Transverse colon (tissue), 4 donors: ENCODE measurements at regions not wholly inside any gene's neighbourhood (a gene's known extent, or its start where the extent isn't known, plus 50 kb on each side); places are given as distances from the start of the nearest gene placed in this dataset.

Source experiments
- DNase-seq: peaks from one replicate; pipeline ENCODE4 v3.0.0-alpha.2; 2019
- H3K27ac ChIP-seq, 4 donors: fragments of 200-600 bp; sonication (generic); 2 replicates each; pipeline ENCODE4 v1.5.1; 2016 to 2018; ENCODE audit warnings: inconsistent platforms in 4 of 4
- H3K27me3 ChIP-seq: fragments of 200-600 bp; sonication (generic); 2 replicates; pipeline ENCODE4 v1.5.1; 2017; ENCODE audit warnings: inconsistent platforms
- H3K36me3 ChIP-seq, 4 donors: fragments of 200-600 bp; sonication (generic); 2 replicates each; pipeline ENCODE4 v1.5.1; 2017 to 2019; ENCODE audit warnings: inconsistent platforms in 4 of 4
- H3K4me1 ChIP-seq, 4 donors: fragments of 200-600 bp; sonication (generic); 2 replicates each; pipeline ENCODE4 v1.5.1; 2017 to 2020; ENCODE audit warnings: inconsistent platforms in 4 of 4
- H3K4me3 ChIP-seq, 4 donors: fragments of 200-600 bp; sonication (generic); 1 replicate in 1 of 4; 2 replicates in 3 of 4; pipeline versions ENCODE4 v1.5.1 to v1.6.1; 2017 to 2019; ENCODE audit warnings: inconsistent platforms in 4 of 4
- H3K9me3 ChIP-seq, 2 donors: fragments of 200-600 bp; sonication (generic); 2 replicates each; pipeline ENCODE4 v1.5.1; 2017 to 2019; ENCODE audit warnings: inconsistent platforms in 2 of 2
- EP300 ChIP-seq: sonication (generic); formaldehyde crosslinking; IDR thresholded peaks from one replicate; pipeline ENCODE4 v1.6.1; 2017; ENCODE audit warnings: antibody characterized with exemption, low read depth
- POLR2A ChIP-seq: fragments of 450-650 bp; IDR thresholded peaks from one replicate; pipeline ENCODE4 v1.6.1; 2016; ENCODE audit warnings: antibody characterized with exemption, mild to moderate bottlenecking, moderate library complexity
- POLR2AphosphoS5 ChIP-seq, 3 donors: sonication (generic); formaldehyde crosslinking; IDR thresholded peaks; one replicate each; pipeline ENCODE4 v1.6.1; 2016; ENCODE audit warnings: antibody characterized with exemption in 3 of 3
- WGBS, 2 donors: methylation state at CpG; one replicate each; pipeline ENCODE4 v1.1.5; 2018; ENCODE audit warnings: low coverage in 1 of 2; 5-methylcytosine and 5-hydroxymethylcytosine counted together
- in situ Hi-C, 4 donors: fragments of 200-750 bp; cut with MboI; loops; one replicate each; pipeline versions ENCODE4 v1.15.0 to v1.15.1; 2017; ENCODE audit warnings: low sequenced_read_pairs in 3 of 4, low pct_ligation_motif_present in 1 of 4, low pct_unique_long_range_greater_than_20kb in 1 of 4
- intact Hi-C: fragments of 100-400 bp; cut with DNase I; formaldehyde crosslinking; loops from one replicate; pipeline ENCODE4 v1.15.1; 2023; ENCODE audit warnings: low total_unique reads
- TF ChIP-seq, protein P1 (sequence below), 5 experiments: fragments of 200-600 bp in 3 of 5; fragments of 450-650 bp in 2 of 5; sonication (generic) in 3 of 5; IDR thresholded peaks; 1 replicate in 2 of 5; 2 replicates in 3 of 5; pipeline ENCODE4 v1.5.1; 2016 to 2017; ENCODE audit warnings: antibody characterized with exemption in 5 of 5, inconsistent platforms in 3 of 5, mild to moderate bottlenecking in 2 of 5, moderate library complexity in 1 of 5

DNA sequence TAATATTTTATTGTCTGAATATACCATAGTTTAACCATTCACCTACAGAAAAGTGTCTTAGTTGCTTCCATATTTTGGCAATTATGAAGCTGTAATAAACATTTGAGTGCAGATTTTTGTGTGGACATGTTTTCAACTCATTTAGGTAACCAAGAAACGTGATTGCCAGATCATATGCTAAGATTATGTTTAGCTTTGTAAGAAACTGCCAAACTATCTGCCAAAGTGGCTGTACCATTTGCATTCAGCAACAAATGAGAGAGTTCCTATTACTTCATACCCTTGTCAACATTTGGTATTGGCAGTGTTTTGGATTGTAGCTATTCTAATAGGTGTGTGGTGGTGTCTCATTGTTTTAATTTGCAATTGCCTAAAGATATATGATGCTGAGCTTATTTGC is 233.5 kb downstream of the TMEM26 start:
- Histone ChIP-seq H3K4me1 (no peaks in the 10 kb centered on the region), H3K27me3 (no peaks in the 10 kb centered on the region), H3K9me3 (peaks cover 0 to under 1% of the 10 kb centered on the region in 2 donors), H3K36me3 (no peaks in the 10 kb centered on the region), H3K27ac (no peak overlapping the region), H3K4me3 (no peak overlapping the region)
- no peak for TF ChIP-seq POLR2A
- no peak for TF ChIP-seq POLR2AphosphoS5 (IDR thresholded peaks at IDR 0.05)
- no peak for TF ChIP-seq EP300
- TF ChIP-seq, protein P1, sequence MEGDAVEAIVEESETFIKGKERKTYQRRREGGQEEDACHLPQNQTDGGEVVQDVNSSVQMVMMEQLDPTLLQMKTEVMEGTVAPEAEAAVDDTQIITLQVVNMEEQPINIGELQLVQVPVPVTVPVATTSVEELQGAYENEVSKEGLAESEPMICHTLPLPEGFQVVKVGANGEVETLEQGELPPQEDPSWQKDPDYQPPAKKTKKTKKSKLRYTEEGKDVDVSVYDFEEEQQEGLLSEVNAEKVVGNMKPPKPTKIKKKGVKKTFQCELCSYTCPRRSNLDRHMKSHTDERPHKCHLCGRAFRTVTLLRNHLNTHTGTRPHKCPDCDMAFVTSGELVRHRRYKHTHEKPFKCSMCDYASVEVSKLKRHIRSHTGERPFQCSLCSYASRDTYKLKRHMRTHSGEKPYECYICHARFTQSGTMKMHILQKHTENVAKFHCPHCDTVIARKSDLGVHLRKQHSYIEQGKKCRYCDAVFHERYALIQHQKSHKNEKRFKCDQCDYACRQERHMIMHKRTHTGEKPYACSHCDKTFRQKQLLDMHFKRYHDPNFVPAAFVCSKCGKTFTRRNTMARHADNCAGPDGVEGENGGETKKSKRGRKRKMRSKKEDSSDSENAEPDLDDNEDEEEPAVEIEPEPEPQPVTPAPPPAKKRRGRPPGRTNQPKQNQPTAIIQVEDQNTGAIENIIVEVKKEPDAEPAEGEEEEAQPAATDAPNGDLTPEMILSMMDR (IDR thresholded peaks at IDR 0.05): no peak
- in situ Hi-C loops (no loop called here), intact Hi-C loops (no loop called here)
- DNase-seq: no peak
- 34 to 83% methylated on average over 1 of the region's 1 CpG for WGBS, 2 donors

- no peaks in the 10 kb centered on the region for H3K9me3 ChIP-seq
- TF ChIP-seq EP300 (no peak), POLR2AphosphoS5 (IDR thresholded peaks at IDR 0.05) (no peak), POLR2A (no peak)
- TF ChIP-seq, protein P1 (IDR thresholded peaks at IDR 0.05): no peak
- no peak overlapping the region for H3K27ac ChIP-seq
- WGBS, 2 donors: 91 to 94% methylated on average over 3 of the region's 3 CpGs
- no peaks in the 10 kb centered on the region for H3K36me3 ChIP-seq
- in situ Hi-C loops (no loop called here), intact Hi-C loops (no loop called here)
- no peaks in the 10 kb centered on the region for H3K4me1 ChIP-seq
- H3K4me3 ChIP-seq: no peak overlapping the region
- no peaks in the 10 kb centered on the region for H3K27me3 ChIP-seq
- no peak for DNase-seq
These were observed 235.2 kb downstream of the TMEM26 start for GRCh38 chr10:61217851-61218565.

DNA sequence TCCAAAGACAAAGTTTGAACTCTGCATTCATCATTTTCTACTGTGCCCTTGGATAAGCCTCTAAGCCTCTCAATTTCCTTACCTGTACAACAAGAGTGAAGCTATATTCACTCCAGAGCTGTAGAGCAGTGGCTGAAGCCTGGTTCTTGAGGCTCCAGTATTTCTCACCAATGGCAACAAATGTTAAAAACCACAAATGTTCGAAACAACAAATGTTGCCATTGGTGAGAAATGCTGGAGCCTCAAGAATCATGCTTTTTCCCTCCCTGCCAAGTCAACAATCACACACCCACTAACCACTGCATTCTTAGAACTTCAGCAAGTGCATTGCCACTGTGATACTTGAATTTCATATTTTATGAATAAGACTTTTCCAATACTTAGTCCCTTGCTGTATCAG is 237.9 kb downstream of the TMEM26 start:
- in situ Hi-C loops: no loop called here
- Histone ChIP-seq H3K4me1 (no peaks in the 10 kb centered on the region), H3K4me3 (no peak overlapping the region), H3K9me3 (no peaks in the 10 kb centered on the region), H3K27me3 (no peaks in the 10 kb centered on the region), H3K36me3 (no peaks in the 10 kb centered on the region), H3K27ac (no peak overlapping the region)
- intact Hi-C loops: no loop called here
- WGBS, 2 donors: 69% methylated on average over 1 of the region's 1 CpG; no CpG with 5 or more reads in 1 of the 2 donors
- DNase-seq: no peak
- TF ChIP-seq EP300 (no peak), POLR2A (no peak), POLR2AphosphoS5 (IDR thresholded peaks at IDR 0.05) (no peak)
- TF ChIP-seq, protein P1 (IDR thresholded peaks at IDR 0.05): no peak

GRCh38 chr10:61211468-61211867 is 241.7 kb downstream of the TMEM26 start:
- intact Hi-C loops: no loop called here
- H3K27ac ChIP-seq: no peak overlapping the region
- no peak overlapping the region for H3K4me3 ChIP-seq
- TF ChIP-seq EP300 (no peak), POLR2AphosphoS5 (IDR thresholded peaks at IDR 0.05) (no peak), POLR2A (no peak)
- TF ChIP-seq, protein P1 (IDR thresholded peaks at IDR 0.05): no peak
- H3K36me3 ChIP-seq: no peaks in the 10 kb centered on the region
- in situ Hi-C loops: no loop called here
- WGBS, 2 donors: 57 to 75% methylated on average over 1 to 2 of the region's 2 CpGs
- no peaks in the 10 kb centered on the region for H3K27me3 ChIP-seq
- DNase-seq: no peak
- H3K9me3 ChIP-seq: no peaks in the 10 kb centered on the region
- H3K4me1 ChIP-seq: no peaks in the 10 kb centered on the region
